HG02588 (cell line): ENCODE measurements at regions not wholly inside any gene's neighbourhood (a gene's known extent, or its start where the extent isn't known, plus 50 kb on each side); places are given as distances from the start of the nearest gene placed in this dataset.
"Not testable (repeated sequence)": the region's sequence is repeated elsewhere in the genome, so short reads cannot be mapped to it uniquely, and the experiment has no call there.

Experiments used
- ATAC-seq: cut with Tn5 transposase; IDR thresholded peaks from one replicate; pipeline ENCODE4 v1.9.1; 2021; ENCODE audit warnings: mild to moderate bottlenecking, moderate library complexity; ENCODE audit not compliant: unreplicated experiment

- ATAC-seq = no peak
Observed at GRCh38 chr10:62935022-62935421, 118.9 kb upstream of the EGR2 start.

- ATAC-seq = no peak
Observed at GRCh38 chr10:62934258-62934657, 118.1 kb upstream of the EGR2 start.

DNA sequence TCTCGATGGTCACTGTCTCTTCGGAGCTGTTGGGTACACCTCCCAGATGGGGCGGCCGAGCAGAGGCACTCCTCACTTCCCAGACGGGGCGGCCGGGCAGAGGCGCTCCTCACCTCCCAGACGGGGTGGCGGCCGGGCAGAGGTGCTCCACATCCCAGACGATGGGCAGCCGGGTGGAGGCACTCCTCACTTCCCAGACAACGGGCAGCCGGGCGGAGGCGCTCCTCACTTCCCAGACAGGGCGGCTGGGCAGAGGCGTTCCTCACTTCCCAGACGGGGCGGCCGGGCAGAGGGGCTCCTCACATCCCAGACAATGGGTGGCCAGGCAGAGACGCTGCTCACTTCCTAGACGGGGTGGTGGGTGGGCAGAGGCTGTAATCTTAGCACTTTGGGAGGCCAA lies 112.6 kb upstream of the EGR2 start:
- ATAC-seq = not testable (repeated sequence)

GRCh38 chr10:62926407-62926806 lies 110.2 kb upstream of the EGR2 start:
- no peak for ATAC-seq

DNA sequence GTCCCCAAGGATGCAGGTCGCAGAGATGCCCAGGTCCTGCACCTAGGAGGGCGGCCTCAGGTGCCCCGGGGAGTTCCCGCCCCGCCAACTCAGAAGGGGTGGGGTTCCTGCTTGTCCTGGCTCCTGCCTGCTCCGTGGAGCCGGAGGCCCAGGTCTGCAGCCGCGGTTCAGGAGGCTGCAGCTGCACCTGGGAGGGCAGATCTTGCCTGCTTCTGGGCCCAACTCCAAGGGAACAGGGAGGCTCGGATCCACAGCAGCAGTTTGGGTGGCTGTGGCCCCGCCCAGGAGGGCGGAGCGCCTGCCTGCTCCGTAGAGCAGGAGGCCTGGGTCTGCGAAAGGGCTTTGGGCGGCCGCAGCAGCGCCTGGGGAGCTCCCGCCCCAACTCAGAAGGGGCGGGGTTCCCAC lies 108.2 kb upstream of the EGR2 start:
- ATAC-seq = no peak

GRCh38 chr10:62919776-62920175 lies 103.6 kb upstream of the EGR2 start:
- no peak for ATAC-seq

- ATAC-seq = peak; percentile 54
Observed at GRCh38 chr10:62917475-62918238, 101.5 kb upstream of the EGR2 start.

DNA sequence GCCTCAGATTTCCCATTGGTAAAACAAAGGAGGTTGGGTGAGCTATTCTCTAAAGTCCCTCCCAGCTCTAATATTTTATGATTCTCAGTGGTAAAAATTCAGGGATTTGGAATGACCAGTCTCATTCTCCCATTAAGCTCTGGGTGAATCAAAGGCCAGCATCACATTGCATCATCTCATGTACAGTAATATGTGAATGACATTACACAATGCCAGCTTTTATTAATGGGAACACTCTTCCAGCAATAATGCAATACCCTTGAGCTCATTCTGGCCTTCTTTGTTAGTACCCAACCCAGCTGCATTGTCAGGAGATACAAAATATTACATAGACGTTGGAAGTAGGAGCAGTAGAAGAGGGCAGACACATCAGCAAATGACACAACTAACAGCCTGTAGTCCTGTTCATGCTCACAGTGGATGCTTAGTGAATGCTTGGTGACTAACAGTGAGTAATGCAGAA lies 100.0 kb upstream of the EGR2 start:
- ATAC-seq = no peak

DNA sequence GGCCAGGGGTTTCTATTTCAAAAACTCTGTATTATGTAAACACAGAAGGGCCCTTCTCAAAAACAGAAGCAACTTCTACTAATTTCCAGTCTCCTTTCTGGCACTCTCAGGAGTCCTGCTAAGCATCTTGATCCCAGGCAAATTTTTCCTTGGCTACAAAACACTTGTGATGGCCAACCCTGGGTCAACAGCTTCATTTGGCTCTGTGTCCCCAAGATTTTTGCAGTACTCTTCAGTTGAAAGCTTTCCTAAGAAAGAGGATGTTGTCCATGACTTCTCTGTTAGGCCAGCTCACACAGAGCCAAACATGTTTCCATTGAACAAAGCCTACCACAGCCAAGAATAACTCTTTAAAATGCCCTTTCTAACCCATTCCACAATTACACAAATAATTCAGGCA lies 99.0 kb upstream of the EGR2 start:
- ATAC-seq = no peak

- ATAC-seq = no peak
Observed at GRCh38 chr10:62912086-62912485, 95.9 kb upstream of the EGR2 start.

- ATAC-seq = no peak
Observed at GRCh38 chr10:62911210-62911963, 95.2 kb upstream of the EGR2 start.

GRCh38 chr10:62907470-62908212 lies 91.5 kb upstream of the EGR2 start:
- peak; percentile 56 for ATAC-seq

DNA sequence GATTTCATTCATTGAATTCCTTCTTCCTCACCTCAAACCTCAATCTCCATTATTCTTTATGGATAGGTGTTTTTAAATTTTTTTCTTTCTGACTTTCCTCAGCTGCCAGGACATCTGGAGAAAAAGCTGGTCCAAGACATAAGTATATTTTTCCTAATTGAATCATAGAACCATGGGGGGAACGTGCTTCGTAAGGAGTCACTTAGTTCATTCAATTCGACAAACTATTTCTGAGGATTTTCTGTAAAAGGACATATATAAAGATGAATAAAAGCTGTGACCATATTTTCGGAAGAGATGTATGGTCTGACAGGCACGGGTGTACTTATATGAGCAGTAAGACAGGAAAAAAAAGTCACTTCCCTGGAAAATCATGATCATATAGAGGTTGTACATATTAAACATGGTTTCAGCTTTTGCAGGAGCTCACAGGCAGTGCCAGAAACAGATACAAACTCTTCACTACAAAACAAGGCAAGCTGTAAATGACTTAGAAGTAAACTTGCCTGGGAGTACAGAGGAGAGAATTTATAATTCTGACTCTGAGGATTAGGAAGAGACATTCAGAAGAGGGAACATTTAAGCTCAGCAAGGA lies 88.2 kb upstream of the EGR2 start:
- no peak for ATAC-seq

GRCh38 chr10:62903828-62904227 lies 87.7 kb upstream of the EGR2 start:
- ATAC-seq = no peak

- no peak for ATAC-seq
Observed at GRCh38 chr10:62900829-62901571, 84.8 kb upstream of the EGR2 start.

DNA sequence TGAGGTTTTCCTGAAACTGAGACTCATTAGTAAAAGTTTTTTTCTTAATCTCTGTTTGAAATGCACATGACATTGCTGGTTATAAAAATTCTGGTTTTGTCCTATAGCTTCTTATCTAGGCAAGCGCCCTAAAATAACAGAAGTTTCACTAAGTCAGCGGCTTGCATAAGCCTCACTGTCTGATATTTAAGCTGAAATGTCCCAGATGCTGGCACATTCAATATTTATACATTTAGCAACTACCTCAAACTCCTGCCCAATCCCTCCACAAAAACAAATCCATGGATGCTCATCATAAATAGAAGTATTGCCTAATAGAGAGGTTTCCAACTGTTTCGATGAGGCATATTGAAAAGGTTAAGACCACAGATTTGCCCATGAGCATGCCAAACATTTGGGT lies 83.1 kb upstream of the EGR2 start:
- no peak for ATAC-seq

GRCh38 chr10:62895063-62895462 lies 78.9 kb upstream of the EGR2 start:
- ATAC-seq = no peak

- ATAC-seq = no peak
Observed at GRCh38 chr10:62894156-62894555, 78.0 kb upstream of the EGR2 start.

GRCh38 chr10:62893036-62893435 lies 76.9 kb upstream of the EGR2 start:
- no peak for ATAC-seq

DNA sequence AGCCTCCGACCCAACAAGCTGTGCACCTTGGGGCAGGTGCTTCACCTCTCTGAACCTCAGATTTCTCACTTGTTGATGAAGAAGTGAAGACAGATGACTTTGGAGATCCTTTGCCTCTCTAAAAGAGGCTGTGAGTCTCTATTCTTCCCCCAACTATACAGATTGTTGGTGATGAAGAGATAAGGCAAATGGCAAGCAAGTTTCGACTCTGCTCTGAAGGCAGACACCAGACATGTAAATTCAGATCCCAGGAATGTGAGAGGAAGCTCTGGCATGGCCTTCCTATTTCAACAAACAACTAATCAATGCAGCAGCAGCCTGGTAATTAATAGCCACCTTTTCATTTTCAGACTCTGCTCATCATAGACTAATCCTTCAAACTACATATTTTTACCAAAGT lies 74.2 kb upstream of the EGR2 start:
- no peak for ATAC-seq

DNA sequence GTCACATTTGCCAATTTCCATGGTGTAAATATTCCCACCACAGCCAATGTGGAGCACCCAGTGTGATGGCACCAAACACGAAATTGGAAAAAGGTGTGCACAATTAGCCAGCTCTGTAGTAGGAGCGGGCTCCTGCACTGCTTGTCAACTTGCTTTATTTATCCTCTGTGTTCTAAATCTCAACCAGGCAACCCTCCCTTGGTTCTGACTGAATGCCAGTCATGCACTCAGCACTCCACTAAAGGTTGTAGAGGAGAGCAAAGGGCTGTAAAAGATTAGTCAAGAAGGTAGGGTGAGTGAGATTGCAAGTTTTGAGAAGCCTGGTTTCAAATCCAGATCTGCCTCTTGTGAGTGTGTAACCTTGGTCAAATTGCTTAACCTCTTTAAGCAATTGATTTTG lies 71.5 kb upstream of the EGR2 start:
- ATAC-seq = no peak
